Fibroblast of lung (primary cell): ENCODE measurements at regions not wholly inside any gene's neighbourhood (a gene's known extent, or its start where the extent isn't known, plus 50 kb on each side); places are given as distances from the start of the nearest gene placed in this dataset.

Experiments
- CTCF ChIP-seq, 2 donors: IDR thresholded peaks in 1 of 2; conservative IDR thresholded peaks in 1 of 2; 1 replicate in 1 of 2; 2 replicates in 1 of 2; pipeline ENCODE4 v1.5.1; 2011 to 2012; ENCODE audit warnings: low read length in 2 of 2, control low read depth in 1 of 2, inconsistent platforms in 1 of 2, low read depth in 1 of 2, mild to moderate bottlenecking in 1 of 2
- EZH2 ChIP-seq: IDR thresholded peaks from 2 replicates; pipeline ENCODE4 v1.5.1; 2012; ENCODE audit warnings: low read length, control low read depth, mild to moderate bottlenecking; ENCODE audit errors: missing control alignments

- no peak for TF ChIP-seq CTCF (conservative IDR thresholded peaks at IDR 0.05 in 1 of 2, IDR thresholded peaks at IDR 0.05 in 1 of 2; ENCODE audit: low read depth in 1 of 2, low read length in 2 of 2)
- no peak for TF ChIP-seq EZH2
Measured at GRCh38 chr19:28428663-28429348, 784.1 kb downstream of the UQCRFS1 start.
